ENCODE measurements at regions not wholly inside any gene's neighbourhood (a gene's known extent, or its start where the extent isn't known, plus 50 kb on each side); places are given as distances from the start of the nearest gene placed in this dataset.
"Not testable (repeated sequence)": the region's sequence is repeated elsewhere in the genome, so short reads cannot be mapped to it uniquely, and the experiment has no call there.

- no peak for DNase-seq (ENCODE audit: low spot score)
These were observed 619.2 kb upstream of the CLINT1 start for GRCh38 chr5:158478139-158478538.

GRCh38 chr5:158477214-158477613 is 618.3 kb upstream of the CLINT1 start:
- DNase-seq (ENCODE audit: low spot score) = no peak

GRCh38 chr5:158473016-158473635 is 614.2 kb upstream of the CLINT1 start:
- DNase-seq (ENCODE audit: low spot score) = no peak

- DNase-seq (ENCODE audit: low spot score) = no peak
These were observed 612.6 kb upstream of the CLINT1 start for GRCh38 chr5:158471535-158471924.

GRCh38 chr5:158470764-158471534 is 612.0 kb upstream of the CLINT1 start:
- DNase-seq (ENCODE audit: low spot score) = no peak

- no peak for DNase-seq (ENCODE audit: low spot score)
These were observed 609.5 kb upstream of the CLINT1 start for GRCh38 chr5:158468444-158468843.

GRCh38 chr5:158466191-158466590 is 607.2 kb upstream of the CLINT1 start:
- no peak for DNase-seq (ENCODE audit: low spot score)

- DNase-seq (ENCODE audit: low spot score) = no peak
These were observed 606.4 kb upstream of the CLINT1 start for GRCh38 chr5:158465086-158465972.

- DNase-seq (ENCODE audit: low spot score) = no peak
These were observed 605.4 kb upstream of the CLINT1 start for GRCh38 chr5:158464383-158464782.

- no peak for DNase-seq (ENCODE audit: low spot score)
These were observed 605.0 kb upstream of the CLINT1 start for GRCh38 chr5:158463938-158464337.

GRCh38 chr5:158463188-158463587 is 604.2 kb upstream of the CLINT1 start:
- DNase-seq (ENCODE audit: low spot score) = no peak

- DNase-seq (ENCODE audit: low spot score) = no peak
These were observed 603.6 kb upstream of the CLINT1 start for GRCh38 chr5:158462349-158463114.

- no peak for DNase-seq (ENCODE audit: low spot score)
These were observed 602.4 kb upstream of the CLINT1 start for GRCh38 chr5:158461240-158461854.

- DNase-seq (ENCODE audit: low spot score) = no peak
These were observed 599.1 kb upstream of the CLINT1 start for GRCh38 chr5:158458086-158458485.

- no peak for DNase-seq (ENCODE audit: low spot score)
These were observed 597.8 kb upstream of the CLINT1 start for GRCh38 chr5:158456756-158457155.

GRCh38 chr5:158456241-158456640 is 597.3 kb upstream of the CLINT1 start:
- no peak for DNase-seq (ENCODE audit: low spot score)

- no peak for DNase-seq (ENCODE audit: low spot score)
These were observed 593.2 kb upstream of the CLINT1 start for GRCh38 chr5:158451993-158452672.

GRCh38 chr5:158451203-158451992 is 592.5 kb upstream of the CLINT1 start:
- DNase-seq (ENCODE audit: low spot score) = no peak

GRCh38 chr5:158450751-158451171 is 591.8 kb upstream of the CLINT1 start:
- DNase-seq (ENCODE audit: low spot score) = no peak

- DNase-seq (ENCODE audit: low spot score) = not testable (repeated sequence)
These were observed 587.8 kb upstream of the CLINT1 start for GRCh38 chr5:158446761-158447160.

All from NAMALWA (cell line).